Neural progenitor cell (in vitro differentiated cells): ENCODE measurements at regions not wholly inside any gene's neighbourhood (a gene's known extent, or its start where the extent isn't known, plus 50 kb on each side); places are given as distances from the start of the nearest gene placed in this dataset.

Source experiments
- DNase-seq: peaks from one replicate; pipeline ENCODE4 v3.0.0-alpha.2; 2016; ENCODE audit warnings: low spot score
- H2AFZ ChIP-seq: fragments of 200-600 bp; sonication (generic); replicated peaks from 2 replicates; pipeline ENCODE4 v1.6.1; 2016; ENCODE audit warnings: antibody characterized with exemption
- H3F3A ChIP-seq: fragments of 200-600 bp; sonication (generic); 2 replicates; pipeline ENCODE4 v1.6.1; 2016; ENCODE audit warnings: antibody characterized with exemption, low read depth
- H3K27ac ChIP-seq: fragments of 200-600 bp; sonication (generic); 2 replicates; pipeline ENCODE4 v1.5.1; 2016; ENCODE audit warnings: mild to moderate bottlenecking
- H3K27me3 ChIP-seq: fragments of 200-600 bp; sonication (generic); 2 replicates; pipeline ENCODE4 v1.6.1; 2016; ENCODE audit warnings: mild to moderate bottlenecking, moderate library complexity
- H3K36me3 ChIP-seq: fragments of 200-600 bp; sonication (generic); 2 replicates; pipeline ENCODE4 v1.5.1; 2016
- H3K4me1 ChIP-seq: fragments of 200-600 bp; sonication (generic); 2 replicates; pipeline ENCODE4 v1.6.1; 2016; ENCODE audit warnings: mixed run types
- H3K4me2 ChIP-seq: fragments of 200-600 bp; sonication (generic); 2 replicates; pipeline ENCODE4 v1.6.1; 2016
- H3K4me3 ChIP-seq: fragments of 200-600 bp; sonication (generic); 2 replicates; pipeline ENCODE4 v1.5.1; 2016
- H3K79me2 ChIP-seq: fragments of 200-600 bp; sonication (generic); 2 replicates; pipeline ENCODE4 v1.6.1; 2016; ENCODE audit warnings: low read depth
- H3K9ac ChIP-seq: fragments of 200-600 bp; sonication (generic); 2 replicates; pipeline ENCODE4 v1.6.1; 2016
- H3K9me3 ChIP-seq: fragments of 200-600 bp; sonication (generic); 2 replicates; pipeline ENCODE4 v1.5.1; 2016; ENCODE audit warnings: low read depth
- H4K20me1 ChIP-seq: fragments of 200-600 bp; sonication (generic); 2 replicates; pipeline ENCODE4 v1.6.1; 2016; ENCODE audit warnings: low read depth
- H3K27ac Mint-ChIP-seq: 3 replicates; pipeline ENCODE4 v1.8.0; 2021; ENCODE audit warnings: mixed read lengths
- H3K27me3 Mint-ChIP-seq: 2 replicates; pipeline ENCODE4 v1.8.0; 2022; ENCODE audit warnings: low read depth, mild to moderate bottlenecking, inconsistent platforms, moderate library complexity, mixed read lengths; ENCODE audit not compliant: insufficient read depth
- H3K36me3 Mint-ChIP-seq: 3 replicates; pipeline ENCODE4 v1.8.0; 2021; ENCODE audit warnings: mixed read lengths
- H3K4me1 Mint-ChIP-seq: 3 replicates; pipeline ENCODE4 v1.8.0; 2021; ENCODE audit warnings: mixed read lengths
- H3K4me3 Mint-ChIP-seq: 3 replicates; pipeline ENCODE4 v1.8.0; 2021; ENCODE audit warnings: mild to moderate bottlenecking, moderate library complexity, mixed read lengths
- H3K9me3 Mint-ChIP-seq: 3 replicates; pipeline ENCODE4 v1.8.0; 2020; ENCODE audit warnings: mixed read lengths
- EZH2 ChIP-seq: fragments of 200-600 bp; sonication (generic); IDR thresholded peaks from 2 replicates; pipeline ENCODE4 v1.6.1; 2017; ENCODE audit warnings: antibody characterized with exemption, mild to moderate bottlenecking, moderate library complexity
- EZH2phosphoT487 ChIP-seq: fragments of 200-600 bp; sonication (generic); IDR thresholded peaks from 2 replicates; pipeline ENCODE4 v1.6.1; 2017; ENCODE audit warnings: antibody characterized with exemption
- TF ChIP-seq, protein P1 (sequence below): fragments of 200-600 bp; sonication (generic); IDR thresholded peaks from 2 replicates; pipeline ENCODE4 v1.5.1; 2017; ENCODE audit warnings: antibody characterized with exemption, mild to moderate bottlenecking

DNA sequence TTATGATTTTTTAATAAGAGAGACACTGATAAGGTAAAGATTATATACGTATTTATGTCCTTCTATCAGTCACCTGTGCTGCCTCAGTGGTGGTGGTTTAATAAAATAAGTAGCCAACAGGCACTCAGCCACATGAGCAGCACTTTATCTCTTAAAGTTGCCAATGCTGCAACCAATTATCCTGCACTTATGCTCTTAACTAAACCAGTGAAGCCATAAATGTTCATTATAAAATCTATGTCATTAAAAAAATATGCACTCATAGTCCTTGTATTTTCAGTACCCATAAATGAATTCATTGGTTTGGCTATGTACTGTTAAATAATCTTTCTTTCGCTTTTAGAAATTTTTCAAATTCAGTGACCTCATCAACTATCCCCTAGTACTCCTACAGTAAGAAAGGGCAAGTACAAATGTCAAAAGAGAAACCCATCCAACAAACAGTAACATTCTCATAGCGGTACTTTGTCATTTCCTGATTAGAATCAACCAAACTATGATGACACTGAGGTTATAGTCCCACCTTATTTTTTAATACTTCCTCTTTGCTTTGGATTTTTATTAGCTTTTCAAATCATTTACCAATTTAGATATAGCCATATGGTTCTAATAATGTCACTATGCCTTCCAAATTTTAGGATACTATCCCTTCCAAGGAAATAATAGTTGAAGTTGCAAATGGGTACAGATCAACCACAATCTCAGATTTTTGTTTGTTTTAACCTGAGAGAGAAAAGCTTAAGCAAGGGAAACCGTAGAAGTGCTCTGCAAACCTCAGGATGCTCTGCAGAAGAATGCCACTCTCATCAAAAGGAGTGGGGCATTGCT, 190.9 kb downstream of the KLF12 start:
- H3K4me3 ChIP-seq: no peak overlapping the region
- no peak overlapping the region for H2AFZ ChIP-seq
- H3K9ac ChIP-seq: no peak overlapping the region
- TF ChIP-seq, protein P1, sequence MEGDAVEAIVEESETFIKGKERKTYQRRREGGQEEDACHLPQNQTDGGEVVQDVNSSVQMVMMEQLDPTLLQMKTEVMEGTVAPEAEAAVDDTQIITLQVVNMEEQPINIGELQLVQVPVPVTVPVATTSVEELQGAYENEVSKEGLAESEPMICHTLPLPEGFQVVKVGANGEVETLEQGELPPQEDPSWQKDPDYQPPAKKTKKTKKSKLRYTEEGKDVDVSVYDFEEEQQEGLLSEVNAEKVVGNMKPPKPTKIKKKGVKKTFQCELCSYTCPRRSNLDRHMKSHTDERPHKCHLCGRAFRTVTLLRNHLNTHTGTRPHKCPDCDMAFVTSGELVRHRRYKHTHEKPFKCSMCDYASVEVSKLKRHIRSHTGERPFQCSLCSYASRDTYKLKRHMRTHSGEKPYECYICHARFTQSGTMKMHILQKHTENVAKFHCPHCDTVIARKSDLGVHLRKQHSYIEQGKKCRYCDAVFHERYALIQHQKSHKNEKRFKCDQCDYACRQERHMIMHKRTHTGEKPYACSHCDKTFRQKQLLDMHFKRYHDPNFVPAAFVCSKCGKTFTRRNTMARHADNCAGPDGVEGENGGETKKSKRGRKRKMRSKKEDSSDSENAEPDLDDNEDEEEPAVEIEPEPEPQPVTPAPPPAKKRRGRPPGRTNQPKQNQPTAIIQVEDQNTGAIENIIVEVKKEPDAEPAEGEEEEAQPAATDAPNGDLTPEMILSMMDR: no peak
- no peak for TF ChIP-seq EZH2phosphoT487
- TF ChIP-seq EZH2: no peak
- H3K27ac ChIP-seq: no peak overlapping the region
- H3K36me3 ChIP-seq: no peaks in the 10 kb centered on the region
- peaks cover 29% of the 10 kb centered on the region for H3K4me1 ChIP-seq
- Mint-ChIP-seq H3K36me3 (peaks cover 16% of the 10 kb centered on the region), H3K4me3 (no peak overlapping the region), H3K27ac (no peak overlapping the region), H3K27me3 (peaks cover 3% of the 10 kb centered on the region), H3K4me1 (peaks cover 47% of the 10 kb centered on the region), H3K9me3 (no peaks in the 10 kb centered on the region)
- no peak overlapping the region for H3K4me2 ChIP-seq
- H3K9me3 ChIP-seq: no peaks in the 10 kb centered on the region
- H4K20me1 ChIP-seq: no peaks in the 10 kb centered on the region
- H3K79me2 ChIP-seq: no peaks in the 10 kb centered on the region
- H3F3A ChIP-seq: peaks cover 13% of the 10 kb centered on the region
- H3K27me3 ChIP-seq: no peaks in the 10 kb centered on the region
- no peak for DNase-seq

DNA sequence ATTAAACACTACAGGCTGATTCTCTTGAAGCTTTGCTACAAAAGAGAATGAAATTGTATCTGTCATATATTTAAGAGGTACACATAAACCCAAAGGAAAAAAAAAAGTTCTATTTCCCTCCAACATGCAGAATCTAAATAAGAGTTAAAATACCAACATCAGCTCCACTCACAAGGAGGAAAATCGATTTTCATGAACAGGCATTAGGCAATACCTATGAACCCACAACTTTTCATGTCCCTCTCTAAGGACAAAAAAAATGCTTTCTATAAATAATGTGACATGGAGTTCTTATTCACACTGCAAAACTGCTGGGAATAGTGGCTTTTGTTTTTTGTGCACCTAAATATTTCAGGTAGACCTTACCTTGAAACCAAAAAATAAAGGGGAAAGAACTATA, 192.5 kb downstream of the KLF12 start:
- Mint-ChIP-seq H3K27ac (no peak overlapping the region), H3K9me3 (no peaks in the 10 kb centered on the region), H3K4me1 (peaks cover 54% of the 10 kb centered on the region), H3K36me3 (peaks cover 16% of the 10 kb centered on the region), H3K4me3 (no peak overlapping the region), H3K27me3 (no peaks in the 10 kb centered on the region)
- H3K9me3 ChIP-seq: no peaks in the 10 kb centered on the region
- no peak overlapping the region for H3K4me3 ChIP-seq
- H3K27ac ChIP-seq: no peak overlapping the region
- TF ChIP-seq, protein P1: no peak
- TF ChIP-seq EZH2 (no peak), EZH2phosphoT487 (no peak)
- H2AFZ ChIP-seq: no peak overlapping the region
- no peak overlapping the region for H3K4me2 ChIP-seq
- H3K4me1 ChIP-seq: peaks cover 34% of the 10 kb centered on the region
- H3K9ac ChIP-seq: no peak overlapping the region
- no peaks in the 10 kb centered on the region for H4K20me1 ChIP-seq
- peaks cover 13% of the 10 kb centered on the region for H3F3A ChIP-seq
- H3K27me3 ChIP-seq: no peaks in the 10 kb centered on the region
- H3K36me3 ChIP-seq: no peaks in the 10 kb centered on the region
- DNase-seq: no peak
- no peaks in the 10 kb centered on the region for H3K79me2 ChIP-seq

DNA sequence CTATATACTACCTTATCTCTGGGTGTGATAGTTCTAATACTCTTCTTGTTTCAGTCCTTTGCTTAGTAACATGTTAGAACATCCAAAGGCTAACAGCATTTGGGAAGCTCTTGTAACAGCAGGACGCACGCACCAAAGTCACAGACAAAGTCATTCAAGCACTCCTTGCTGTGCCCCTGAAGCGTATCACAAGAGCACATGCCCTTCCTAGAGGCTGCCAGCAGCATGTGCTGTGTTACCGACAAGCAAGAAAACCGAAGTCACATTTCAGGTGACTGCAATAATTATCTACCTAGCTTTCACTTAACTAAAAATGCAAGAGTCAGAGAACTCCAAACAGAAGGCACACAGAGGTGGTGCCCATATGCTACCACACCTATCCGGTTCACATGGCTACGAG, 194.1 kb downstream of the KLF12 start:
- Histone ChIP-seq H3K36me3 (no peaks in the 10 kb centered on the region), H3K27me3 (no peaks in the 10 kb centered on the region), H3F3A (no peaks in the 10 kb centered on the region), H2AFZ (no peak overlapping the region), H4K20me1 (no peaks in the 10 kb centered on the region), H3K4me3 (no peak overlapping the region), H3K9ac (no peak overlapping the region), H3K4me1 (peaks cover 20% of the 10 kb centered on the region), H3K9me3 (no peaks in the 10 kb centered on the region), H3K27ac (no peak overlapping the region), H3K79me2 (no peaks in the 10 kb centered on the region), H3K4me2 (no peak overlapping the region)
- TF ChIP-seq EZH2phosphoT487 (no peak), EZH2 (no peak)
- TF ChIP-seq, protein P1: no peak
- Mint-ChIP-seq H3K4me3 (no peak overlapping the region), H3K27me3 (no peaks in the 10 kb centered on the region), H3K36me3 (peaks cover 21% of the 10 kb centered on the region), H3K9me3 (no peaks in the 10 kb centered on the region), H3K4me1 (peaks cover 44% of the 10 kb centered on the region), H3K27ac (no peak overlapping the region)
- no peak for DNase-seq
